Limb (tissue), 2 donors: ENCODE measurements at regions not wholly inside any gene's neighbourhood (a gene's known extent, or its start where the extent isn't known, plus 50 kb on each side); places are given as distances from the start of the nearest gene placed in this dataset.

ENCODE experiments used
- DNase-seq, 2 donors: peaks; one replicate each; pipeline ENCODE4 v3.0.0-alpha.2; 2016; ENCODE audit errors: extremely low spot score in 2 of 2

DNA sequence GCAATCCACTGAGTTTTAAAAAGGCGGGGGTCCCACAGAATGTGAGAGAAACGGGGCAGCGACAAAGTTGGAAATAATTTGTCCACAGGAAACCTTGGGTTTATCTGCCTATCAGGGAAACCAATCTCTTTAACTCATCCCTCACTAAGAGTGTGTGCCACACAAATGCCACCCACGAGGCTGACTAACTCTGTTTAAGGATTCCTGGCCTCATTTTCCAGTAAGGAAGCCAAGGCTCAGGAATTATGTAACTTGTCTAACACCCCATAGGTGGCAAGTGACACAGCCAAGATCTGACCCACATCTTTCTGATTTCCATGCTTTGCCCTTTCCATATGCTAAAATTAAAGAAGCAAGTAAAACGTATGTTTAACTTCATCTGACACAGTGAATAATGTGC, 263.2 kb downstream of the CNTN3 start:
- DNase-seq = no peak

GRCh38 chr3:74349015-74349414, 265.4 kb downstream of the CNTN3 start:
- DNase-seq = no peak

DNA sequence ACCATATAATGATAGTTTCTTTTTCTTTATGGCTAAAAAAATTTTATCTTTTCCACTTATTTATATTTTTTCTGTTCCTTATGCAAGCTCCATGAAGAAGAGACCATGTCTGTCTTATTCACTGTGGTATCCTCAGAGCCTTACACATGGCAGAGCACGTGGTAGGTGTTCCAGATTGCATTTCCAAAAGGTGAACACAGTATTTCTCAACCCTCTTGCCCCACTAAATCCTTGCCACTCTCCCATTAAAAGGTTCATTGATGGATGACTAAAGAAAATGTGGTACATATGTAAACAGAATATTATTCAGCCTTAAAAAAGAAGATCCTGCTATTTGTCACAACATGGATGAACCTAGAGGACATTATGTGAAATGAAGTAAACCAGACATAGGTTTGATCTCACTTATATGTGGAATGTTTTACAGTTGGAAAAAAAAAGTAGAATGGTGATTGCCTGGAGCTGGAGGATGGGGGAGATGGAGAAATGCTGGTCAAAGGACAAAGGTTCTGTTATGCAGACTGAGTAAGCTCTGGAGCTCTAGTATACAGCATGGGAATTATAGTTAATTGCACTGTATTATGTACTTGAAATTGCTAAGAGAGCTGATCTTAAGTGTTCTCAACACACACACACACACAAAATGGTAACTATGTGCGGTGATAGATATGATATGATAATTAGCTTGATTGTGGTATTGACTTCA, 266.7 kb downstream of the CNTN3 start:
- no peak for DNase-seq

DNA sequence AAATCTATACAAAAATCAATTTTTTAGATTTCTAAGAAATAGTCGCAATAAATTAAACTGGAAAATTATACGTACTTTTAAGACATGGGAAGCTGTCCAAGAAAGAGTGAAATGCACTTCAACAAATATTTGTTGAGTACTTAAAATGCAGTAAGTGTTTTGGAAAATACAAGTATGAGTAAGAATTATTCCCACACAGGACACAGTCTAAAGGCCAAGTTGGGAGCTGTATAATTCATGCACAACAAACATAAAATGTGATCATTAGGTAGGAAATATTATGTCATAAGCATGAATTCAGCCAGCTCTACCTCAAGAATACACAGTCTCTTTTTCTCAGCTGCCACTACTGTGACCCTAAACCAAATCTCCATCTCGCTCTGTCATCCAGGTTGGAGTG, 267.6 kb downstream of the CNTN3 start:
- no peak for DNase-seq

DNA sequence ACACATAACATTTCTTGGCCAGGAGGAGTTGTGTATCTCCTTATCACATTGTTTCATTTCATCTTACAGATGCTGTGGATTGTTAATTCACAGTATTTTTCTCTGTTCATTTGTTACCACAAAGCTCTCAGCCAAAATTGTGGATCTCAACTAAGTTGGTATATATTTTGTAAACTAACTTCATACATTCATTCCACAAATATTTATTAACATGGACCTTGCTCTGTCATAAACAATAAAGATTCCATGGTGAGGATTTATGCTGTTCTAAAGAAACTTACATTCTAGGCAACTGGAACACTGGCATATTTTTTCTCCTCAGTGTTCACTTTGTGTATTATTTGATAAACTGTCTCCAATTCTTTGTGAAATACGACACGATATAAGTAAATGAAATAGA, 268.8 kb downstream of the CNTN3 start:
- no peak for DNase-seq

- DNase-seq = no peak
Measured at GRCh38 chr3:74344865-74345440, 269.5 kb downstream of the CNTN3 start.

DNA sequence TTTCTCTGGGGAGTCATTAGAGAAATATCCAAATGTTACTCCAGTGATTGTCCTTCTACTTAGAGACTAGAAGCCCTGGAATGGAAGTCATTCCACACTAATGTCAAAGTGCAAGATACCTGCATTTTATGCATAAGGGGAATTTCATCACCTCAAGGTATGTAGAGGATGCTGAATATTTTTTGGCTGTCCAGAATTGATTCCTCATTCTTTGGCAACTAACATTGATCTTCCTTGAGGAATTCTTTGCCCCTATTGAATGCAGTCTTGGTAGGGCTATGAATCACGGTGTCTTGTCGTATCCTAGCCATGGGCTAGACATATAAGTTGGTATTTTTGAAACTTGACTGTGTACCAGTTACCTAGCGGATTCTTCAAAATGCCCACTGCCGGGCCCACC, 271.1 kb downstream of the CNTN3 start:
- no peak for DNase-seq

- DNase-seq = no peak
Measured at GRCh38 chr3:74338998-74339397, 275.5 kb downstream of the CNTN3 start.

DNA sequence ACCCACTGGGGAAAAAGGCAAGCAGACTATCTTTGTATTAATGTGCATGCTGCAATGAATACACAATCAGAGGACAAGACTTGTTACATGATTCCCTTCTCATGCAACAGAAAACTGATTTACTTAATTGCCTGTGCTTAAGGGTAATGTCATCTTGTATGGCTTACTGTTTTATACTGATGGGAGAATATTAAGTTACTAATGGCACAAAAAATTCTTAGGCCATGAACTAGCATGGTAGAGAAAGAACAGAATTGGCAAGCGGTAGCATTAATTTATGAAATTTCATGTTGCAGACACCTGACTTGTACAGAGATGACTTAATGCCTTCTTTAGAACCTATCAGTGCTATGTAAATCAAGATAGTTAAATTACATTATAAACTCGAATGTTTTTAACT, 282.3 kb downstream of the CNTN3 start:
- DNase-seq = no peak

DNA sequence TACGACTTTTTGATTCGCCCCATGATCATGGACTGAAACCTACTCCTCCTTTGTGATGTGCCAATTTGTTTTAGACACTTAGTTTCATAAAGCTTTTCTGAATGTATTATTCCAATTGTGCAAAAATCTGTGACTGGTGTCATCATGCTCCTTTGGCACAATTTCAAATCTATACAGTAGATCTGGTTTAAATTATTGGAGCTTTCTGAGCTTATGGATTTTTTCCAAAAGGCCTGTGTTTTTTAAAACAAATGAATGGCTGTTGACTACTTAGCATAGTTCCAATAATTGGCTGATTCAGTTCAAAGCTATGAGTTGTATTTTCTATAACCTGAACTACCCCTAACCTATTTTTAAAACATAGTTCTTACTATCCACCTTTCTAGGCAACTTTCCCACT, 282.7 kb downstream of the CNTN3 start:
- DNase-seq = no peak

DNA sequence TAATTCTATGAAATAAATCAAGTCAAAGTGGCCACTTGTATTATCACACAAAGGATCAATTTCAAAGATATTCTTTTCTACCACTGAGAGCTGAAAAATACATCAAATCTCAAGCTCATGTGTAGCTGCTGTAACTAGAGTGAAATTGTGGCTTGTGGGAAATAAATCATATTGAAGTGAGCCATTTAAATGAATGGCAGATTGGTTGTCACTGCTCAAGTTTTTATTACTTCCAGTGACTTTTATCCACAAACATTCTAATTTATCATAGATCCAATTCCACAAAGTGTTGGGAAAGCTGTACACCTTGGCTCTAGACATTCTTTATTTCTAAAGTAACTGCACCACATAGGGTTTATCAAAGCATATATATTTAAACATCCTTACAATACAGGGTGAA, 285.4 kb downstream of the CNTN3 start:
- no peak for DNase-seq

- no peak for DNase-seq
Measured at GRCh38 chr3:74328435-74328834, 286.0 kb downstream of the CNTN3 start.

DNA sequence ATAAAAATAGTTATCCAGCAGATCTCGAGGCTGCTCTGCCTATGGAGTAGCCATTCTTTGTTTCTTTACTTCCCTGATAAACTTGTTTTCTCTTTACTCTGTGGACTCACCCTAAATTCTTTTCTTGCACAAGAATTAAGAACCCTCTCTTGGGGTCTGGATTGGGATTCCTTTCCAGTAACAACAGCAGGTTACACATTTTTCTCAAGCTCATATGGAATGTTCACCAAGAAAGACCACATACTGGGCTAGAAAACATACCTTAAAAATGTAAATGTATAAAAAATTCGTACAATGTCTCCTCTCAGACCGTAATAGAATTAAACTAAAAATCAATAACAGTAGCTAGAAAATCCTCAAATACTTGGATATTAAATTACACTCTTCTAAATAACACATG, 299.2 kb downstream of the CNTN3 start:
- no peak for DNase-seq

GRCh38 chr3:74314696-74315095, 299.8 kb downstream of the CNTN3 start:
- no peak for DNase-seq

GRCh38 chr3:74309716-74310115, 304.7 kb downstream of the CNTN3 start:
- DNase-seq = no peak

DNA sequence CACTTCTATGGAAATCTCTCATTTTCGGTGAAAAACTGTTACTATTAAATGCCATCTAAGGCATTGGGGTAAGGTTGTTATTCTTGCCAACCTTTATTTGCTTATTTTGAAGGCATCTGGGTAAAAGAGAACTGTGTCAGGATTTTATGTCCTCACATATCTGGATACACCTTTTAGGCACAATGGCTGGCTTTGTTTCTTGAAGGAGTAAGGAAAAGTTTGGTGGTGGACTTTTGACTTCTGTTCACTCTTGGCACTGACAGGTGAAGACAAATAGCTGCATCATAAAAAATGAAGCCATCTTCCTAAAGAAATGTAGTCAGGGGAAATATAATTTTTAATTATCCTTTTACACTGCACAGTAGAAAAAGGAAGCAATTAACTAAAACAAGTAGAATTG, 310.0 kb downstream of the CNTN3 start:
- DNase-seq = no peak

GRCh38 chr3:74303711-74304110, 310.7 kb downstream of the CNTN3 start:
- DNase-seq = no peak

DNA sequence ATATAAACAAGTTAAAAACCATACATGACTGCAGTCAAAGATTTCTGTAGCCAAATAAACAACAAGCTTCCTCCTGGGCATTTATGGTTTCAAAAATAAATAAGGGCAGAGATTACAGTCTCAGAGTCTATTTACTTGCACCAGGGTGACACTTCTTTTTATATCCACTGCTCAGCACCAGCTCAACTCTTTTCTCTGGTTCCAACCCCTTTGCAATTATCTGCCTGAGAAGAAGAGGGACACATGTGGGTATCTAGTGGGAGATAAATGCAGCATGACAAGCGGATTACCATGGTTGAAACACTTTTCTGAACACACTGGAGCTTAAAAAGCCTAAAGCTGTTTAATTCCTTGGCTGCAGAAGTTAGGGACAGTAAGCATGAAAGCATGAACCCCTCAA, 311.5 kb downstream of the CNTN3 start:
- no peak for DNase-seq

GRCh38 chr3:74302281-74302680, 312.2 kb downstream of the CNTN3 start:
- no peak for DNase-seq

DNA sequence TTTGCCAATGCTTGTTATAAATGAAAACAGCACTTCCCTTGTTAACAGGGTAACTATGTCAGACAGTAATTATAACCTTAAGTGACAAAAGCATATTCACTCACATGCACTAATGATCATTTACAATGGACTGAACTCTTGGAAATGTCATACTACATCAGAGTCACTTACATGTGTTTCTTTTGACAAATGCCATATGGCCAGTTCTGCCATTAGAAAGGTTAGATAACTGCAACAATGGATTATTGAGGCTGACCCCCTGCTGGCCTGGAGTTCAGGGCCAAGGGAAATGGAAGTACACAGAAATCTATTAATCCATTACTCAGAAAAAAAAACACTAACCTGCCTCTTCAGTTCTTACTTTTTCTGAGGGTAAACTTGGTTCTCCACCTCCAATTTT, 313.4 kb downstream of the CNTN3 start:
- no peak for DNase-seq

DNA sequence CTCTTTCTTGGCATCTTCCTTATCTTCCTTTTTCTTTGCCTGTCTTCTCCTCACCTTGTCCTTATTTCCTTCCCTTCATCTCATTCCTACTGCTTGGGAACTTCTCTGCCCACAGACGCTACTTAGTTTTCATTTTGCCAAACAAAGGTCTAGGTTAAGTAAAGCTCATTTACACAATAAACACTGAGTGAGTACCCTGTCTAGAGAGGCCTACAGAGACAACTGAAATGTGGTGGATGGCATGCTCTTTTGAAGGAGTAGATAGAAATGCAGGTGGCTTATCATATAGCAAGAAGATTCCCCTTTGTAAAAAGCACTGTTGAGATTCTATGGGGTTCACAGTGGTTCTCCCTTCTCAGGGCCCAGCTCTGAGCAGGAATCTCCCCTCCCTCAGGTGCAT, 319.0 kb downstream of the CNTN3 start:
- no peak for DNase-seq

DNA sequence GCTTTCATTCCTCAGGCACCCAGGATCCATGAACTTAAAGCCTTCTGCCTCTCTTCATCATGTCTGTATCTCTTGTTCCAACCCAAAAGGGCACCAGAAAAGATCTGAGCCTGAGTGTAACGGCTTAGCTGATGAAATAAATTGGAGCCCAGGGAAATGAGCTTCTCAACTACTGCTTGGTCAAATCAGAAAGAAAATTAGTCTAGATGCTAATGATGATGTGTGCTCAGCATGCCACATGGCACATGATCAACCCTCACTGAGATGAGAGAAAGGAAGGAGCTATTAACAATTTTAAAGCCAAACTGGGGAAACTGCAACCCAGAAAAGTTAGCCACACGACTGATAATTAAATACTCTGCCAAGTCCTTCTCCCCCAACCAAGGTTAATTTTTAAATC, 325.7 kb downstream of the CNTN3 start:
- DNase-seq = no peak

GRCh38 chr3:74287557-74287956, 326.9 kb downstream of the CNTN3 start:
- DNase-seq = no peak

DNA sequence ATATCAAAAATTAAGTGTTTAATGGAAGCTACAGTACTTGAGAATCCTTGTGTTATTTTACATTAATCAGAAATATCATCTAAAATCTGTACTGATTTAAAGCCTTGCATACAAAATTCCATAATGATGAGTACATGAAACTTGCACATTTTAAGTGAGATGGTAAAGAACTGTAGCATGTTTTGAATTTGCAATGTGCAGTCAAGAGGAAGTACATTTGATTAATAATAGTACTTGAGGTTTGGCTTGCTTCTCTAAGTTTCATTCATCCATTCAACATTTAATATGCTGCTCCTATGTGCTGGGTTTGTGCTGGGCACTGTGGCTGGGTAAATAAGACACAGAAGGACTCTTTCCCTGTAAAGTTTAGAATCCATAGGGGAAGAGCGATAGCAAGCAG, 332.3 kb downstream of the CNTN3 start:
- no peak for DNase-seq
